SJCRH30 (cell line): ENCODE measurements at regions not wholly inside any gene's neighbourhood (a gene's known extent, or its start where the extent isn't known, plus 50 kb on each side); places are given as distances from the start of the nearest gene placed in this dataset.

ENCODE experiments used
- DNase-seq, 2 experiments: peaks; one replicate each; pipeline ENCODE4 v3.0.0-alpha.2; 2015 to 2020
- H3K27ac ChIP-seq: fragments of 250-450 bp; sonication (Bioruptor Pico); 2 replicates; pipeline ENCODE4 v1.5.1; 2020; ENCODE audit warnings: mild to moderate bottlenecking, moderate library complexity
- H3K27me3 ChIP-seq: fragments of 250-450 bp; sonication (Bioruptor Pico); 2 replicates; pipeline ENCODE4 v1.5.1; 2020; ENCODE audit warnings: mild to moderate bottlenecking, moderate library complexity
- H3K36me3 ChIP-seq: fragments of 250-450 bp; sonication (Bioruptor Pico); 2 replicates; pipeline ENCODE4 v1.5.1; 2020; ENCODE audit warnings: mild to moderate bottlenecking, moderate library complexity
- H3K4me1 ChIP-seq: fragments of 250-450 bp; sonication (Bioruptor Pico); 2 replicates; pipeline ENCODE4 v1.5.1; 2020; ENCODE audit warnings: mild to moderate bottlenecking, moderate library complexity
- H3K4me3 ChIP-seq: fragments of 250-450 bp; sonication (Bioruptor Pico); 2 replicates; pipeline ENCODE4 v1.5.1; 2020; ENCODE audit warnings: mild to moderate bottlenecking, moderate library complexity
- H3K9me3 ChIP-seq: fragments of 250-450 bp; sonication (Bioruptor Pico); replicated peaks from 2 replicates; pipeline ENCODE4 v1.5.1; 2020; ENCODE audit warnings: mild to moderate bottlenecking, moderate library complexity

DNA sequence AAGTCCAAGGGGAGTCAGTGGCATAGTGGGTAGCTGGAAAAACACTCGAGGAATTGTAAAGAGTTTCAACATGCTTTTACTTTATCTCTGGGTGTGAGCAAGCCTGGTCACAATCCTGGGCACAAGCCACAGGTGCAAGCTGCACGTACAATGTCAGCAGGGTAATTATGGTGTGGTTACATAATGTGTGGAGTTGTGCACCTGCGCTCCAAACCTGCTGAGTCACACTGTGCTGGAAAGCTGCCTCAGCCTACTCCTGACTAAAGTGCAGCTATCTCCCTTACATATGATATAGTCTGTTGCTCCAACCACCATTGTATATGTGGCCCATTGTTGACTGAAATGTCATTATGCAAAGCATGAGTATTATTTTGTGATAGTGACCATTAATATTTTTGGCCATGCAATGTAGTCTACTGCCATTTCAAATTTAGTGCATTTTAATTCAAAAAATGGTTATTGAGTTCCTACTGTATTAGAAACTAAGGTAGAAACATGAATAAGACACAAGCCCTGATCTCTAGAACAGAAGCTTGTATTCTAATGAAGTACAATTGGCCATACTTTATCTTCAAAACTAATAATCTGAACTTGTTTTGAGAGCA lies 160.9 kb upstream of the SLC30A5 start:
- DNase-seq, result peak in 1 of 2 experiments; percentile 17
- Histone ChIP-seq H3K9me3 (peaks cover 4% of the 10 kb centered on the region; the same call in 1 of the 2 replicates), H3K27ac (no peak overlapping the region)

GRCh38 chr5:68942169-68942568 lies 151.6 kb upstream of the SLC30A5 start:
- H3K27me3 ChIP-seq, result no peaks in the 10 kb centered on the region
- no peak overlapping the region for H3K4me3 ChIP-seq
- H3K9me3 ChIP-seq, result peaks cover 8% of the 10 kb centered on the region; the same call in 1 of the 2 replicates
- no peaks in the 10 kb centered on the region for H3K4me1 ChIP-seq
- no peaks in the 10 kb centered on the region for H3K36me3 ChIP-seq
- H3K27ac ChIP-seq, result no peak overlapping the region
- DNase-seq, result no peak

More for the DNA sequence above, 160.9 kb upstream of the SLC30A5 start:
- Histone ChIP-seq H3K27me3 (no peaks in the 10 kb centered on the region), H3K36me3 (no peaks in the 10 kb centered on the region), H3K4me3 (no peak overlapping the region), H3K4me1 (no peaks in the 10 kb centered on the region)

GRCh38 chr5:68946728-68947127 lies 147.1 kb upstream of the SLC30A5 start:
- H3K4me3 ChIP-seq, result no peak overlapping the region
- no peaks in the 10 kb centered on the region for H3K4me1 ChIP-seq
- no peaks in the 10 kb centered on the region for H3K27me3 ChIP-seq
- H3K27ac ChIP-seq, result no peak overlapping the region
- no peaks in the 10 kb centered on the region for H3K36me3 ChIP-seq
- DNase-seq, result no peak
- peaks cover 4% of the 10 kb centered on the region for H3K9me3 ChIP-seq

- no peaks in the 10 kb centered on the region for H3K36me3 ChIP-seq
- H3K4me3 ChIP-seq, result no peak overlapping the region
- no peaks in the 10 kb centered on the region for H3K27me3 ChIP-seq
- H3K27ac ChIP-seq, result no peak overlapping the region
- DNase-seq, result no peak
- no peaks in the 10 kb centered on the region for H3K4me1 ChIP-seq
- peaks cover 4% of the 10 kb centered on the region for H3K9me3 ChIP-seq
Measured at GRCh38 chr5:68947986-68948385, 145.8 kb upstream of the SLC30A5 start.

- H3K27ac ChIP-seq, result no peak overlapping the region
- H3K4me1 ChIP-seq, result no peaks in the 10 kb centered on the region
- no peak overlapping the region for H3K4me3 ChIP-seq
- H3K9me3 ChIP-seq, result no peaks in the 10 kb centered on the region; the same call in 1 of the 2 replicates
- DNase-seq, result no peak
- no peaks in the 10 kb centered on the region for H3K36me3 ChIP-seq
- H3K27me3 ChIP-seq, result no peaks in the 10 kb centered on the region
Measured at GRCh38 chr5:68949256-68949655, 144.6 kb upstream of the SLC30A5 start.

GRCh38 chr5:68949711-68950110 lies 144.1 kb upstream of the SLC30A5 start:
- H3K27ac ChIP-seq, result no peak overlapping the region
- no peaks in the 10 kb centered on the region for H3K4me1 ChIP-seq
- no peak for DNase-seq
- no peaks in the 10 kb centered on the region for H3K36me3 ChIP-seq
- H3K4me3 ChIP-seq, result no peak overlapping the region
- H3K27me3 ChIP-seq, result no peaks in the 10 kb centered on the region
- H3K9me3 ChIP-seq, result no peaks in the 10 kb centered on the region; the same call in 1 of the 2 replicates

GRCh38 chr5:68950125-68950524 lies 143.7 kb upstream of the SLC30A5 start:
- H3K27me3 ChIP-seq, result no peaks in the 10 kb centered on the region
- no peaks in the 10 kb centered on the region for H3K4me1 ChIP-seq
- DNase-seq, result no peak
- no peak overlapping the region for H3K4me3 ChIP-seq
- no peak overlapping the region for H3K27ac ChIP-seq
- H3K36me3 ChIP-seq, result no peaks in the 10 kb centered on the region
- H3K9me3 ChIP-seq, result no peaks in the 10 kb centered on the region; the same call in 1 of the 2 replicates

DNA sequence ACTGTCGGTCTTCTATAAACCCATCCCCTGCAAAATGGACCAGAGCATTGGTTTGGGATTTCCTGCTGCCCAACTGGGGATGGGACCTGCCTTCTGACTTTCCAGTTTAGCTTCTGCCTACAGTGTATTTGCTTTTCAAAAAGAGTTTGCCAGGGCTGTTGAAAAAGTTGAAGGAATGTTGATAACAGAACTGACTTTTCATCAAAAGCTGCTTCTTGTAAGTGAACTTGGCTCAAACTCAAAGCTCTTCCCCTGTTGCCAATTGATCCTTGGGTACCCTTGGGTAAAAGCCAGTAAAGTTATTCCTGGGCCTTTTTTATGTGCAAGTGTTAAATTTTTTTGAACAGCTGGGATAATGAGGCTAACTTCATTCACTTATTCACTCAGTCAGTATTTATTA lies 142.9 kb upstream of the SLC30A5 start:
- Histone ChIP-seq H3K4me1 (no peaks in the 10 kb centered on the region), H3K27me3 (no peaks in the 10 kb centered on the region; the same call in 1 of the 2 replicates), H3K9me3 (no peaks in the 10 kb centered on the region; the same call in 1 of the 2 replicates), H3K27ac (no peak overlapping the region), H3K36me3 (no peaks in the 10 kb centered on the region), H3K4me3 (no peak overlapping the region)
- no peak for DNase-seq

DNA sequence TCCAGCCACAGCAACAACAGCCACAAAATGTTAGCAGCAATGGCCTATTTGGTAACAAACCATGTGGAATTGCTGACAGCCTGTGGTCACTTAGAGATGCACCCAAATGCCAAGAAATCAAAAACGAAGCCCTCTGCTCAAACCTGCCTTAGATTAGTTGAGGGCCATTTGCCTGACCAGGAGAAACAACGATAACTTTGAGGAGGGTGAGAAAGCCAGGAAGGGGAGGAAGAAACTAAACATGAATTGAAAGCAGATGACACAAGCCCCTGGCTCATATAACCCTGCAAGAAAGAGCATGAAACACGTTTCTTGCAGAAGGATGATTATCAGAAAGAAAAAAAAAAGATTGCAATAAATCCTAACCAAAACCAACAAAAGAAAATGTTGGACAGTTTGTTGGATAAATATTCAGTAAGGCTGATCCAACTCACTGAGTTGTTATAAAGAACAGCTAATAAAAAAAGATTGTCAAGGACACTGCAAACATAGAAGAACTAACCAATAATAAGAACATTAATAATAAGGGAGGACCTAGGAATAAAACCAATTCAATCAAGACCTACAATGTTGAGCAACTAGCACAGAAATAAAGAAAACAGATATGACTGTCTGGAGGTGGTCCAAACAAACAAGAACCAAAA lies 140.5 kb upstream of the SLC30A5 start:
- H3K9me3 ChIP-seq, result no peaks in the 10 kb centered on the region; the same call in 1 of the 2 replicates
- no peaks in the 10 kb centered on the region; the same call in 1 of the 2 replicates for H3K27me3 ChIP-seq
- no peak overlapping the region for H3K27ac ChIP-seq
- H3K4me3 ChIP-seq, result no peak overlapping the region
- no peak for DNase-seq
- H3K36me3 ChIP-seq, result no peaks in the 10 kb centered on the region
- H3K4me1 ChIP-seq, result no peaks in the 10 kb centered on the region

DNA sequence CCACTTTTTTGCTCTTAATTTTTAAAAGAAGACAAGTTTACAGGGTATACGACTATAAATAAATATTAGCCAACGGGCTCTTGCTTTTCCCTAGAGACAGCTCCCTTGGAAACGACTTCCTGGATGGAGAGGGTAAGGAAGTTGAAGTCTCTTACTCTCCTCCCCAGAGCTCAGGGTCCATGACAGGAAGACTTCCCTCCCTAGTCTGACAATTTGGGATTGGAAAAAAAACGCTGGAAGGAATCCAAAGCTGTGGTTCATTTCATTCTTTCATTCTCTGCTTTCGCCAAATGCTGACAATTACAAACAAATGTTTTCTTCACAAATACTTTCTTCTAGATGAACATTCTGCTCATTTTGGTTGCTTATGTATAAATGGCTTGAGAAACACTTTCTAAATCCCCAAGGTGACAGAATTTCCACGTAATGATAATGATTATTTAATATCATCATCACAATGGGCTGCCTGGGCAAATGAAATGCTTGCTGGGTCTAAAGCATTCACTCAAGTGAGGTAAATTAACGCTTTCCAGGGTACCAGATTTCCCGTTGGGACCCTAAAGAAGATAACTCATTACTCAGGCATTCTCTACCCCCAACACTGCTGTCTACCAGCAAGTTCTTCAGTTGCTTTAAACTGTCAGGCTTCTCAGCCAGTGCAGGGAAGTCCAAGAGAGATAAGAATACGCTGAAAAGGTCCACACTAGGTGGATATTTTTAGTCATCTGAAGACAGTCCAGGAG lies 139.8 kb upstream of the SLC30A5 start:
- H3K9me3 ChIP-seq, result no peaks in the 10 kb centered on the region; the same call in 1 of the 2 replicates
- no peaks in the 10 kb centered on the region for H3K4me1 ChIP-seq
- no peak overlapping the region for H3K27ac ChIP-seq
- no peaks in the 10 kb centered on the region; the same call in 1 of the 2 replicates for H3K27me3 ChIP-seq
- H3K4me3 ChIP-seq, result no peak overlapping the region
- no peaks in the 10 kb centered on the region for H3K36me3 ChIP-seq
- no peak for DNase-seq

GRCh38 chr5:68954618-68954910 lies 139.2 kb upstream of the SLC30A5 start:
- no peak overlapping the region for H3K4me3 ChIP-seq
- no peaks in the 10 kb centered on the region for H3K4me1 ChIP-seq
- H3K27me3 ChIP-seq, result no peaks in the 10 kb centered on the region; the same call in 1 of the 2 replicates
- H3K9me3 ChIP-seq, result no peaks in the 10 kb centered on the region; the same call in 1 of the 2 replicates
- no peak overlapping the region for H3K27ac ChIP-seq
- no peaks in the 10 kb centered on the region for H3K36me3 ChIP-seq
- no peak for DNase-seq

- no peak for DNase-seq
- H3K27me3 ChIP-seq, result no peaks in the 10 kb centered on the region; the same call in 1 of the 2 replicates
- H3K4me1 ChIP-seq, result no peaks in the 10 kb centered on the region
- H3K9me3 ChIP-seq, result no peaks in the 10 kb centered on the region
- no peak overlapping the region for H3K4me3 ChIP-seq
- H3K27ac ChIP-seq, result no peak overlapping the region
- no peaks in the 10 kb centered on the region for H3K36me3 ChIP-seq
Measured at GRCh38 chr5:68957591-68957990, 136.2 kb upstream of the SLC30A5 start.

GRCh38 chr5:68958428-68958827 lies 135.4 kb upstream of the SLC30A5 start:
- no peaks in the 10 kb centered on the region for H3K36me3 ChIP-seq
- H3K27ac ChIP-seq, result no peak overlapping the region
- no peaks in the 10 kb centered on the region; the same call in 1 of the 2 replicates for H3K27me3 ChIP-seq
- DNase-seq, result no peak
- no peaks in the 10 kb centered on the region for H3K4me1 ChIP-seq
- H3K4me3 ChIP-seq, result no peak overlapping the region
- no peaks in the 10 kb centered on the region for H3K9me3 ChIP-seq

- Histone ChIP-seq H3K9me3 (no peaks in the 10 kb centered on the region), H3K27ac (no peak overlapping the region), H3K4me3 (no peak overlapping the region), H3K27me3 (no peaks in the 10 kb centered on the region; the same call in 1 of the 2 replicates), H3K36me3 (no peaks in the 10 kb centered on the region), H3K4me1 (no peaks in the 10 kb centered on the region)
- no peak for DNase-seq
Measured at GRCh38 chr5:68960456-68960855, 133.4 kb upstream of the SLC30A5 start.

DNA sequence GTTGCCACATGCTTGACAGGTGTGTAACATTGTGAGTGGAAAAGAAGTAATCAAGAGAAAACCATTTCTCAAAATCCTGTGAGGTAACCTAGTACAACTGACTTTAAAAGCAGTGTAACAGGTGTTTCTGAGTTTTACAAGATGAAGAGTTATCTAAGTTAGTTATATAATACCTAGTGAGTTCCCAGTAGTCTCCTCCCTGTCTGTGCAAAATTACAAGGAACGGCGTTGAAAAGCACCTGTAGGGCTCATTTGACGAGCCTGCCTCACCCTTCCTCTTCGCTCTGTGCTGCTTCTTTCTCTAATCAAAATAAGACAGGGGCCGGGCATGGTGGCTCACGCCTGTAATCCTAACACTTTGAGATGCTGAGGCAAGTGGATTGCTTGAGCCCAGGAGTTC lies 132.9 kb upstream of the SLC30A5 start:
- H3K4me1 ChIP-seq, result no peaks in the 10 kb centered on the region
- H3K36me3 ChIP-seq, result no peaks in the 10 kb centered on the region
- no peaks in the 10 kb centered on the region for H3K9me3 ChIP-seq
- no peak for DNase-seq
- H3K27ac ChIP-seq, result no peak overlapping the region
- no peak overlapping the region for H3K4me3 ChIP-seq
- no peaks in the 10 kb centered on the region for H3K27me3 ChIP-seq
